ENCODE measurements at regions not wholly inside any gene's neighbourhood (a gene's known extent, or its start where the extent isn't known, plus 50 kb on each side); places are given as distances from the start of the nearest gene placed in this dataset.

DNA sequence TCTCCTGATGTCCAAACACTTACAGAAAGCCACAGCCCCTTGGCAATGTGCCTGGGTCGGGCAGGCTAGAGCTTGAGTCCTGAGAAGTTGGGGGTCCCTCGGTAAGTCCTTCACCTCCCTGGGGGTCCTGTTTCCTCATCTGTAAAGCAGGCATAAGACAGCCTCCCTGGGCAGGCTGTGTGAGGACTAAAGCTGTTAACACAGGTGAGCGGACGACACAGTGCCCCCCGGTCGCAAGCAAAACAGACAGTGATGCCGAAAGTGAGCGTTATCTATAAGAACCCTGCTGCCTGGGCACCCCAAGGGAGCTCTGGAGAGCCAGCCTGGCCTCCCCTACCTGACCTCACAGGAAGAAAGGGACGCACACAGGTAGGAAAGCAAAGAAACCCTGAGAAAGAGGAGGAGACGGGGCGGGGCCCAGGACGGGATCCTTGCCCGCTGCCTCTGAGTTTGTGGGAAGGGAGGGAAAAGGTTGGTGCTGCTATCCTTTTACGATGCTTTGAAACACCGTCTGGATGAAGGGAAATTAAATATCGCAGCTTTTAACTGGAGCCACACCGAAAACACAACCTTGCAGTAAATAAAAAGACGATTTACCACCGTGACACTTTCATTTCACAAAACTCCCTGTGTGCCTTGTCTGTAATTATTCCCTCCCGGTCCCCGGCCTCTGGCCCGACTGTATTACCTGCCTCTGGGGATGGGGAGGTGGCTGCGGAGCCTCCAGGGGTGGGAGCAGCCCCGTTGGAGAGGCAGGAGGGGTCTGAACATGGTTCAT, 67.1 kb downstream of the ENGASE start:
- no peak for DNase-seq

DNA sequence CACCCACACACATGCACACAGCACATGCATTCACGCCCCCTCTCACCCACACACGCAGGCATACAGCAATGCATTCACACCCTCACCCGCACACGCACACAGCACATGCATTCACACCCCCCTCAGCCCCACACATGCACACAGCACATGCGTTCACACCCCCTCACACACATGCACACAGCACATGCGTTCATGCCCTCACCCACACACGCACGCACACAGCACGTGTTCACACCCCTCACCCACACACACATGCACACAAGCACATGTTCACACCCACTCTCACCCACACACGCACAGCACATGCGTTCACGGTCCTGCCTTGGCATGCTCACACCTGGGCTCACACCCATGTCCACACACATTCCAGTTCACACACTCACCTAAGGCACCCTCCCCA, 64.2 kb downstream of the ENGASE start:
- DNase-seq = no peak

DNA sequence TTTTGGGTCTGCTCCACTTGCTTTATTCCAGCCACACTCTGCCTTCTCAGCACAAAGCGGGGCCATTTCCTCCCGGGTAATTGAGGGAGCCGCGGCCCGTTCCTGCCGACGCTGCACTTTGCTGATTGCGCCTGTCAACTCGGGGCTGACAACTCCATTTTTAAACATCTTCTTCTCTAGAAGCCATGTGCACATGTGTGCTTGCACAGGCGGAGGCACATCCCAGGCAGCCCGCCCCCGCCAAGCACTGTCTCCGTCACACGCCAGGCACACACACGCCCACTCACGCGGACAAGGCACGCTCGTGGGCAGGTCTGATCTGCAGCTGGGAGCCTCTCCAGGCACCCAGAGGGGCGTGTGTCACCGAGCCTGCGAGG, 63.2 kb downstream of the ENGASE start:
- DNase-seq = no peak

DNA sequence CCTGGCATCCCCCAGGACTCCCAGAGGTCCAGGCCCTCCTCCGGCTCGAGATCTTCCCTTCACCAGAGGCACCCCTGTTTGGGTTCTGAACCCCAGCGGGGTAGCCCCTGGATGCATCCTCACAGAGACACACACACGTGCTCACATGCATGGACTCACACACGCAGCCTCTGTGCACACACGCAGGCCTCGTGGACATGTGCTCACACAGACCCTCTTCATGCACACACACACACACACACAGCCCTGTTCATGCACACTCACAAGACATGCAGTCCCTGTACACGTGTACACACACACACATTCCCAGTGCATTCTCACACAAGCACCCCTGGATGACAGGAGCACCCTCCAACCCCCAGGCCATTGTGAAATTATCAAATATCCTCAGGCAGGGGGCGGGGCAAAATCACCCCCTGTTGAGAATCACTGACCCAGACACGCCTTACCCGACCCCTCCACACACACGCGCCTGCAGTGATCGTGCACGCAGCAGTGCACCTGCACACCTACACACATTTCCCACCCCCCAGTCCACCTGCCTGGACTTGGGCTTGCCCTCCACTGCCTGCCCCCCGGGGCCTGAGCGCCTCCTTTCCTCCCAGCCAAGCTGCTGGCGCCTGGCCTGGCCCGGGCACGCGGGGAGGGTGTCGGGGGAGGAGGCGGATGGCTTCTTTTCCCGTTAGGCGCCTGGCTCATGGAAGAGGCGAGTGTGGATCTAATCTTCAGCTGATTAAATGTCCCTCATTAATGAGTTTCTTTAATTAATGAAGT, 62.6 kb downstream of the ENGASE start:
- no peak for DNase-seq

DNA sequence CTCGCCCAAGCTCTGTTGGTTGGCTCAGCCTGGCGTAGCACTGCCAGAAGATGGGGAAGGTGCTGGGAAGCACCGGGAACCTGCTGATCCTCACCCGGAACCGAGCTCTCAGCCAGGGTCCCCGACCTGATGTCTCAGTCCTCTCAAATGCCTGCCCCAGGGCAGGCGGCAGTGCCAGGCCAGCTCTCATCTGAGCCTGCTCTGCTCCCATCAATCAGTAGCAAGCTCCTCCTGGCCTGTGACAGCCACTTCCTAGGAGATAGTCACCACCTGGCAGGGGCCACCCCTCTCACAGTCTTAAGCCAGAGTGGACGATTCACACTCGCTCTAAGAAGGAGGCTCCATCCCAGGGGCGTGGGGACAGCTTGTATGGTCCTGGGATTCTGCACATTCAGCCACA, 62.0 kb downstream of the ENGASE start:
- no peak for DNase-seq
